ENCODE measurements at regions not wholly inside any gene's neighbourhood (a gene's known extent, or its start where the extent isn't known, plus 50 kb on each side); places are given as distances from the start of the nearest gene placed in this dataset.

DNA sequence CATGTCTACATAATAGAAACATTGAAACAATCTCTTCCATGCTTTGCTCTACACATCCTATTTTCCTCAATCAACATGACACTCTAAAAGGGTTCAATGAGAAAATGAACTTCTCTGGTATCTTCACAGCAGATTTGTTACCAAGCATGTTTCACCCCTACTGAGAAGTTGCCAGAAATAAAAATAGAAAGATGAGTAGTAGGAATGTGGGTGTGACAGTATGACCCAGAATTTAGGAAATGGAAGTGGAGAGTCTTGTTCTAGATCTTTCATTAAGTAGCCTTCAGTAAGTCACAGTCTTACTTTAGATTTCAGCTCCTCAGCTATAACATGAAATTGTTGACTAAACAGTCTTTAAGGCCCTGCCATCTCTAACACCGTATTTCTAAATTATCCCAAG, 581.8 kb downstream of the EFNA5 start:
- Histone ChIP-seq H3K79me1 (ENCODE audit: insufficient read depth, low read depth, low read length, poor library complexity, severe bottlenecking) (no peaks in the 10 kb centered on the region), H2AFZ (ENCODE audit: low read length) (no peak overlapping the region), H3T11ph (ENCODE audit: low read length) (no peak overlapping the region), H3K23ac (ENCODE audit: insufficient read length, low read depth, low read length) (no peak overlapping the region), H3K4me2 (ENCODE audit: insufficient read depth, insufficient read length, low read length) (no peak overlapping the region), H2BK20ac (ENCODE audit: low read depth, low read length, poor library complexity, severe bottlenecking) (no peak overlapping the region), H2BK12ac (ENCODE audit: insufficient read length, low read depth, low read length) (no peak overlapping the region), H3K18ac (ENCODE audit: insufficient read length, low read depth, low read length) (no peak overlapping the region), H3K4me1 (ENCODE audit: insufficient read depth, low read length) (no peaks in the 10 kb centered on the region), H3K27ac (ENCODE audit: insufficient read length, low read depth, low read length) (no peak overlapping the region), H2BK5ac (ENCODE audit: insufficient read length, low read length) (no peak overlapping the region), H3K56ac (ENCODE audit: insufficient read length, low read depth, low read length) (no peak overlapping the region), H2BK15ac (ENCODE audit: low read depth, low read length) (no peak overlapping the region), H3K27me3 (ENCODE audit: insufficient read depth, low read length) (no peaks in the 10 kb centered on the region), H4K20me1 (ENCODE audit: control insufficient read depth, insufficient read depth, insufficient read length) (no peaks in the 10 kb centered on the region), H2AK5ac (ENCODE audit: insufficient read length, low read length) (no peak overlapping the region), H3K14ac (ENCODE audit: insufficient read depth, low read length) (no peak overlapping the region), H2BK120ac (ENCODE audit: low read depth, low read length, poor library complexity, severe bottlenecking) (no peak overlapping the region), H4K5ac (ENCODE audit: insufficient read length, low read depth, low read length) (no peak overlapping the region), H4K8ac (replicated peaks; ENCODE audit: insufficient read length, low read depth, low read length) (no peak overlapping the region), H3K79me2 (ENCODE audit: insufficient read depth, low read length) (no peaks in the 10 kb centered on the region), H3K23me2 (ENCODE audit: insufficient read length, low read depth, low read length, poor library complexity, severe bottlenecking) (no peaks in the 10 kb centered on the region), H3K4ac (ENCODE audit: low read depth, low read length) (no peak overlapping the region), H4K91ac (ENCODE audit: insufficient read length, low read depth, low read length) (no peak overlapping the region), H3K9ac (ENCODE audit: extremely low read depth, insufficient read length, low read length) (no peak overlapping the region), H3K9me3 (ENCODE audit: control insufficient read depth, low read depth, low read length) (no peaks in the 10 kb centered on the region)
- Mint-ChIP-seq H3K4me3 (no peak overlapping the region), H3K27me3 (ENCODE audit: low read depth) (no peaks in the 10 kb centered on the region), H3K36me3 (ENCODE audit: insufficient read depth in 1 of 3, low read depth in 3 of 3) (peaks cover 0 to 10% (median 7%) of the 10 kb centered on the region in 3 experiments; a peak in 6 of 7 replicates), H3K4me1 (no peaks in the 10 kb centered on the region), H3K9me3 (peaks cover 8 to 9% of the 10 kb centered on the region in 2 experiments; a peak in 4 of 5 replicates), H3K27ac (no peak overlapping the region)
- TF ChIP-seq, protein P1, sequence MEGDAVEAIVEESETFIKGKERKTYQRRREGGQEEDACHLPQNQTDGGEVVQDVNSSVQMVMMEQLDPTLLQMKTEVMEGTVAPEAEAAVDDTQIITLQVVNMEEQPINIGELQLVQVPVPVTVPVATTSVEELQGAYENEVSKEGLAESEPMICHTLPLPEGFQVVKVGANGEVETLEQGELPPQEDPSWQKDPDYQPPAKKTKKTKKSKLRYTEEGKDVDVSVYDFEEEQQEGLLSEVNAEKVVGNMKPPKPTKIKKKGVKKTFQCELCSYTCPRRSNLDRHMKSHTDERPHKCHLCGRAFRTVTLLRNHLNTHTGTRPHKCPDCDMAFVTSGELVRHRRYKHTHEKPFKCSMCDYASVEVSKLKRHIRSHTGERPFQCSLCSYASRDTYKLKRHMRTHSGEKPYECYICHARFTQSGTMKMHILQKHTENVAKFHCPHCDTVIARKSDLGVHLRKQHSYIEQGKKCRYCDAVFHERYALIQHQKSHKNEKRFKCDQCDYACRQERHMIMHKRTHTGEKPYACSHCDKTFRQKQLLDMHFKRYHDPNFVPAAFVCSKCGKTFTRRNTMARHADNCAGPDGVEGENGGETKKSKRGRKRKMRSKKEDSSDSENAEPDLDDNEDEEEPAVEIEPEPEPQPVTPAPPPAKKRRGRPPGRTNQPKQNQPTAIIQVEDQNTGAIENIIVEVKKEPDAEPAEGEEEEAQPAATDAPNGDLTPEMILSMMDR (conservative IDR thresholded peaks at IDR 0.05) = no peak
- no CpG with 5 or more reads among the region's 1 CpG for whole genome bisulfite sequencing (ENCODE audit: extremely low coverage, insufficient read length, low lambda C conversion rate)
- DNase-seq = no peak
